Keratinocyte (primary cell): ENCODE measurements at regions not wholly inside any gene's neighbourhood (a gene's known extent, or its start where the extent isn't known, plus 50 kb on each side); places are given as distances from the start of the nearest gene placed in this dataset.

Source experiments
- DNase-seq: peaks from one replicate; pipeline ENCODE4 v3.0.0-alpha.2; 2011; ENCODE audit warnings: low read depth, missing footprints, low spot score
- FAIRE-seq: peaks from 2 replicates; lab custom pipeline; 2011; peaks lifted over from hg19 to GRCh38; lab: Jason Lieb, UNC
- H2AFZ ChIP-seq: 2 replicates; pipeline ENCODE4 v1.6.0; 2012; ENCODE audit warnings: low read length, control low read depth, inconsistent platforms; ENCODE audit not compliant: control insufficient read depth
- H3K27ac ChIP-seq: 2 replicates; pipeline ENCODE4 v1.5.1; 2011; ENCODE audit warnings: low read length; ENCODE audit not compliant: control insufficient read depth, insufficient read depth
- H3K27me3 ChIP-seq: 3 replicates; pipeline ENCODE4 v1.6.0; 2011; ENCODE audit warnings: low read length; ENCODE audit not compliant: control insufficient read depth, insufficient read depth; ENCODE audit errors: extremely low read depth
- H3K36me3 ChIP-seq, 2 experiments: 2 replicates in 1 of 2; 3 replicates in 1 of 2; pipeline ENCODE4 v1.5.1; 2011; ENCODE audit warnings: low read length in 2 of 2, mild to moderate bottlenecking in 1 of 2; ENCODE audit not compliant: control insufficient read depth in 2 of 2, insufficient read depth in 2 of 2; ENCODE audit errors: extremely low read depth in 1 of 2
- H3K4me1 ChIP-seq: 3 replicates; pipeline ENCODE4 v1.5.1; 2011; ENCODE audit warnings: low read length; ENCODE audit not compliant: control insufficient read depth, insufficient read depth; ENCODE audit errors: extremely low read depth
- H3K4me2 ChIP-seq: 3 replicates; pipeline ENCODE4 v1.6.0; 2011; ENCODE audit warnings: low read depth, low read length; ENCODE audit not compliant: control insufficient read depth, insufficient read depth; ENCODE audit errors: extremely low read depth
- H3K4me3 ChIP-seq, 3 experiments: fragments of 200-600 bp in 1 of 3; sonication (generic) in 1 of 3; 2 replicates in 2 of 3; 3 replicates in 1 of 3; pipeline ENCODE4 v1.5.1; 2011 to 2016; ENCODE audit warnings: low read length in 3 of 3, mild to moderate bottlenecking in 3 of 3, control low read depth in 2 of 3, inconsistent platforms in 1 of 3, low read depth in 1 of 3, mixed read lengths in 1 of 3, mixed run types in 1 of 3, moderate library complexity in 1 of 3; ENCODE audit not compliant: control insufficient read depth in 2 of 3, insufficient read depth in 2 of 3; ENCODE audit errors: extremely low read depth in 1 of 3
- H3K79me2 ChIP-seq: 2 replicates; pipeline ENCODE4 v1.6.0; 2012; ENCODE audit warnings: low read length; ENCODE audit not compliant: control insufficient read depth, insufficient read depth
- H3K9ac ChIP-seq: 3 replicates; pipeline ENCODE4 v1.6.0; 2011; ENCODE audit warnings: low read length; ENCODE audit not compliant: control insufficient read depth, insufficient read depth; ENCODE audit errors: extremely low read depth
- H3K9me1 ChIP-seq: 3 replicates; pipeline ENCODE4 v1.6.0; 2011; ENCODE audit warnings: low read length; ENCODE audit not compliant: control insufficient read depth, insufficient read depth; ENCODE audit errors: extremely low read depth
- H3K9me3 ChIP-seq: 2 replicates; pipeline ENCODE4 v1.5.1; 2012; ENCODE audit warnings: low read depth, low read length; ENCODE audit not compliant: control insufficient read depth
- H4K20me1 ChIP-seq: 3 replicates; pipeline ENCODE4 v1.6.0; 2011; ENCODE audit warnings: low read length; ENCODE audit not compliant: control insufficient read depth, insufficient read depth; ENCODE audit errors: extremely low read depth
- CTCF ChIP-seq, 3 experiments: IDR thresholded peaks in 1 of 3; conservative IDR thresholded peaks in 1 of 3; optimal IDR thresholded peaks in 1 of 3; 2 replicates in 2 of 3; 3 replicates in 1 of 3; pipeline versions ENCODE3 to v1.5.1; 2011; ENCODE audit warnings: low read length in 3 of 3, mild to moderate bottlenecking in 3 of 3, moderate library complexity in 2 of 3, control low read depth in 1 of 3, inconsistent platforms in 1 of 3; ENCODE audit not compliant: insufficient read depth in 2 of 3; ENCODE audit errors: extremely low read depth in 1 of 3
- EZH2 ChIP-seq: IDR thresholded peaks from one replicate; pipeline ENCODE4 v1.6.1; 2012; ENCODE audit warnings: inconsistent platforms, mild to moderate bottlenecking, low read length, moderate library complexity
- dilution Hi-C: fragments of 300-500 bp; cut with MboI; formaldehyde crosslinking; loops from one replicate; pipeline ENCODE4 v1.7.0; 2020; ENCODE audit warnings: low sequenced_read_pairs; ENCODE audit not compliant: extremely low pct_ligation_motif_present

GRCh38 chr7:152911922-152912321 is 152.4 kb downstream of the ACTR3B start:
- no peak overlapping the region for H2AFZ ChIP-seq
- H3K79me2 ChIP-seq: no peaks in the 10 kb centered on the region
- no peaks in the 10 kb centered on the region for H3K4me1 ChIP-seq
- no peaks in the 10 kb centered on the region for H4K20me1 ChIP-seq
- H3K27ac ChIP-seq: no peak overlapping the region
- FAIRE-seq (no peak), DNase-seq (no peak)
- TF ChIP-seq EZH2: no peak
- no peak for TF ChIP-seq CTCF (optimal IDR thresholded peaks at IDR 0.05 in 1 of 3, IDR thresholded peaks at IDR 0.05 in 1 of 3, conservative IDR thresholded peaks at IDR 0.05 in 1 of 3; ENCODE audit: extremely low read depth in 1 of 3, insufficient read depth in 2 of 3, low read length in 3 of 3)
- H3K36me3 ChIP-seq: no peaks in the 10 kb centered on the region
- peaks cover 7% of the 10 kb centered on the region for H3K9me3 ChIP-seq
- dilution Hi-C loops: no loop called here
- H3K9ac ChIP-seq: no peak overlapping the region
- no peak overlapping the region for H3K4me3 ChIP-seq
- no peaks in the 10 kb centered on the region for H3K9me1 ChIP-seq
- H3K4me2 ChIP-seq: no peak overlapping the region
- H3K27me3 ChIP-seq: no peaks in the 10 kb centered on the region

GRCh38 chr7:152912511-152912910 is 153.0 kb downstream of the ACTR3B start:
- Histone ChIP-seq H3K36me3 (no peaks in the 10 kb centered on the region), H3K79me2 (no peaks in the 10 kb centered on the region), H3K9me1 (no peaks in the 10 kb centered on the region), H3K4me2 (no peak overlapping the region), H4K20me1 (no peaks in the 10 kb centered on the region), H3K9me3 (peaks cover 7% of the 10 kb centered on the region), H3K4me1 (no peaks in the 10 kb centered on the region), H3K27ac (no peak overlapping the region), H3K27me3 (no peaks in the 10 kb centered on the region), H3K4me3 (no peak overlapping the region), H3K9ac (no peak overlapping the region), H2AFZ (no peak overlapping the region)
- no peak for DNase-seq
- FAIRE-seq: no peak
- dilution Hi-C loops: no loop called here
- TF ChIP-seq EZH2 (no peak), CTCF (optimal IDR thresholded peaks at IDR 0.05 in 1 of 3, IDR thresholded peaks at IDR 0.05 in 1 of 3, conservative IDR thresholded peaks at IDR 0.05 in 1 of 3; ENCODE audit: extremely low read depth in 1 of 3, insufficient read depth in 2 of 3, low read length in 3 of 3) (no peak)
